B cell (primary cell): ENCODE measurements at regions not wholly inside any gene's neighbourhood (a gene's known extent, or its start where the extent isn't known, plus 50 kb on each side); places are given as distances from the start of the nearest gene placed in this dataset.

Experiments used
- EZH2 ChIP-seq: IDR thresholded peaks from 2 replicates; pipeline ENCODE4 v1.6.1; 2012; ENCODE audit warnings: borderline replicate concordance, low read depth, mild to moderate bottlenecking, moderate library complexity, low read length; ENCODE audit not compliant: insufficient read depth, poor library complexity, severe bottlenecking
- TF ChIP-seq, protein P1 (sequence below): fragments of 200-600 bp; IDR thresholded peaks from one replicate; pipeline ENCODE4 v1.8.0; 2022; ENCODE audit warnings: antibody characterized with exemption, mild to moderate bottlenecking

DNA sequence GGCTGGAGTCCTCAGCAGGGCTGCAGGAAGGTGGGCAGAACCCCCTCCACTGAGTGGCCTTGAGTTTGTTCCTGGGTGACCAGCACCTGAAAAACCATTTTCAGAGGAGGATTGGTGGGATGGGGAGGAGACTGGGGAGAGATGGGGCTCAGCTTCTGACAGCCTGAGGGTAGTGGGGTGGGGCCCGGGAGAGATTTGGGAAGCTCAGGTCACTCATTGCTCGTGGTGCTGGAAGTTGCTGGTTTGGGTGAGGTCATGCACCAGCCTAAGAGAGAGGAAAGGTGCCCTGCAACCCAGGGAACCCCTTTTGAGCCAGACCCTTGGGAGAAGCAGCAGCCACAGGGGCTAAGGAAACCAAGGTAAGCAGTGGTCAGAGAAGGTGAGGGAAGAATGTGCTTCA lies 100.8 kb downstream of the EBNA1BP2 start:
- TF ChIP-seq, protein P1, sequence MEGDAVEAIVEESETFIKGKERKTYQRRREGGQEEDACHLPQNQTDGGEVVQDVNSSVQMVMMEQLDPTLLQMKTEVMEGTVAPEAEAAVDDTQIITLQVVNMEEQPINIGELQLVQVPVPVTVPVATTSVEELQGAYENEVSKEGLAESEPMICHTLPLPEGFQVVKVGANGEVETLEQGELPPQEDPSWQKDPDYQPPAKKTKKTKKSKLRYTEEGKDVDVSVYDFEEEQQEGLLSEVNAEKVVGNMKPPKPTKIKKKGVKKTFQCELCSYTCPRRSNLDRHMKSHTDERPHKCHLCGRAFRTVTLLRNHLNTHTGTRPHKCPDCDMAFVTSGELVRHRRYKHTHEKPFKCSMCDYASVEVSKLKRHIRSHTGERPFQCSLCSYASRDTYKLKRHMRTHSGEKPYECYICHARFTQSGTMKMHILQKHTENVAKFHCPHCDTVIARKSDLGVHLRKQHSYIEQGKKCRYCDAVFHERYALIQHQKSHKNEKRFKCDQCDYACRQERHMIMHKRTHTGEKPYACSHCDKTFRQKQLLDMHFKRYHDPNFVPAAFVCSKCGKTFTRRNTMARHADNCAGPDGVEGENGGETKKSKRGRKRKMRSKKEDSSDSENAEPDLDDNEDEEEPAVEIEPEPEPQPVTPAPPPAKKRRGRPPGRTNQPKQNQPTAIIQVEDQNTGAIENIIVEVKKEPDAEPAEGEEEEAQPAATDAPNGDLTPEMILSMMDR = no peak
- no peak for TF ChIP-seq EZH2
